Gastrocnemius medialis (tissue), 4 donors: ENCODE measurements at regions not wholly inside any gene's neighbourhood (a gene's known extent, or its start where the extent isn't known, plus 50 kb on each side); places are given as distances from the start of the nearest gene placed in this dataset.

Experiments used
- POLR2A ChIP-seq, 2 donors: fragments of 450-650 bp; IDR thresholded peaks; one replicate each; pipeline ENCODE4 v1.6.1; 2017; ENCODE audit warnings: antibody characterized with exemption in 2 of 2, mild to moderate bottlenecking in 2 of 2, moderate library complexity in 2 of 2
- TF ChIP-seq, protein P1 (sequence below), 5 experiments: fragments of 450-650 bp in 3 of 5; fragments of 200-600 bp in 2 of 5; sonication (generic) in 2 of 5; IDR thresholded peaks in 4 of 5; conservative IDR thresholded peaks in 1 of 5; 1 replicate in 4 of 5; 2 replicates in 1 of 5; pipeline ENCODE4 v1.5.1; 2016 to 2019; ENCODE audit warnings: antibody characterized with exemption in 5 of 5, mild to moderate bottlenecking in 3 of 5, moderate library complexity in 3 of 5

DNA sequence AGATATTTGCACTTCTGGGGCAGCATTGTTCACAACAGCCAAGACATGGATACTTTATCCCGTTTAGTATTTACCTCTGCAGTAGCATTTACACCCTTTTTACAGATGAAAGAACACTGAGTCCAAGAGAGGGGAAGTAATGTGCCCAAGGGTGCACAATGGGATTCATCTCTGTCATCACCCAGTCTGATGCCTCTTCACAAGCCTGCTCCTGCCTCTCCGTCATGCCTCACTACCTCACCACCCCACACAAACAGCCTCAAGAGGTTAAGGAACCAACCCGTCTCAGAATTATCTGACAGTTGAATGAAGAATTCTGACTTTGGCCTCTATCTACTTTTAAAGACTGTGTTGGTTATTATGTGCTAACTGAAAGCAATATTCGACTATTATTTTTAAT lies 368.4 kb downstream of the ATP23 start:
- no peak for TF ChIP-seq POLR2A (IDR thresholded peaks at IDR 0.05)
- TF ChIP-seq, protein P1, sequence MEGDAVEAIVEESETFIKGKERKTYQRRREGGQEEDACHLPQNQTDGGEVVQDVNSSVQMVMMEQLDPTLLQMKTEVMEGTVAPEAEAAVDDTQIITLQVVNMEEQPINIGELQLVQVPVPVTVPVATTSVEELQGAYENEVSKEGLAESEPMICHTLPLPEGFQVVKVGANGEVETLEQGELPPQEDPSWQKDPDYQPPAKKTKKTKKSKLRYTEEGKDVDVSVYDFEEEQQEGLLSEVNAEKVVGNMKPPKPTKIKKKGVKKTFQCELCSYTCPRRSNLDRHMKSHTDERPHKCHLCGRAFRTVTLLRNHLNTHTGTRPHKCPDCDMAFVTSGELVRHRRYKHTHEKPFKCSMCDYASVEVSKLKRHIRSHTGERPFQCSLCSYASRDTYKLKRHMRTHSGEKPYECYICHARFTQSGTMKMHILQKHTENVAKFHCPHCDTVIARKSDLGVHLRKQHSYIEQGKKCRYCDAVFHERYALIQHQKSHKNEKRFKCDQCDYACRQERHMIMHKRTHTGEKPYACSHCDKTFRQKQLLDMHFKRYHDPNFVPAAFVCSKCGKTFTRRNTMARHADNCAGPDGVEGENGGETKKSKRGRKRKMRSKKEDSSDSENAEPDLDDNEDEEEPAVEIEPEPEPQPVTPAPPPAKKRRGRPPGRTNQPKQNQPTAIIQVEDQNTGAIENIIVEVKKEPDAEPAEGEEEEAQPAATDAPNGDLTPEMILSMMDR (IDR thresholded peaks at IDR 0.05 in 4 of 5, conservative IDR thresholded peaks at IDR 0.05 in 1 of 5) = no peak
